ENCODE measurements at regions not wholly inside any gene's neighbourhood (a gene's known extent, or its start where the extent isn't known, plus 50 kb on each side); places are given as distances from the start of the nearest gene placed in this dataset.

GRCh38 chr5:94028001-94028400 lies 286.6 kb upstream of the POU5F2 start:
- TF ChIP-seq SMC3 (IDR thresholded peaks at IDR 0.05; ENCODE audit: low read depth, low read length) (no peak), CEBPB (IDR thresholded peaks at IDR 0.05; ENCODE audit: low read depth, low read length) (no peak)
